Left lobe of liver (tissue), 2 donors: ENCODE measurements at regions not wholly inside any gene's neighbourhood (a gene's known extent, or its start where the extent isn't known, plus 50 kb on each side); places are given as distances from the start of the nearest gene placed in this dataset.
A peak's percentile ranks its signal among the peaks of the same experiment; 100 is the strongest.

Source experiments
- ATAC-seq: fragments of 200-7000 bp; cut with Tn5 transposase; one replicate; pipeline ENCODE4 v1.9.1; 2020; ENCODE audit warnings: mild to moderate bottlenecking, moderate library complexity
- DNase-seq: peaks from one replicate; pipeline ENCODE4 v3.0.0-alpha.2; 2020; ENCODE audit warnings: low spot score
- donor health status: DM: no; HTN: no; CAD: no; lungs with moderate emphysema.
- donor health status: DM: no; HTN: yes; CAD: no.

- ATAC-seq (no peak), DNase-seq (no peak)
Measured at GRCh38 chr1:239590556-239590955, 204.2 kb downstream of the CHRM3 start.

DNA sequence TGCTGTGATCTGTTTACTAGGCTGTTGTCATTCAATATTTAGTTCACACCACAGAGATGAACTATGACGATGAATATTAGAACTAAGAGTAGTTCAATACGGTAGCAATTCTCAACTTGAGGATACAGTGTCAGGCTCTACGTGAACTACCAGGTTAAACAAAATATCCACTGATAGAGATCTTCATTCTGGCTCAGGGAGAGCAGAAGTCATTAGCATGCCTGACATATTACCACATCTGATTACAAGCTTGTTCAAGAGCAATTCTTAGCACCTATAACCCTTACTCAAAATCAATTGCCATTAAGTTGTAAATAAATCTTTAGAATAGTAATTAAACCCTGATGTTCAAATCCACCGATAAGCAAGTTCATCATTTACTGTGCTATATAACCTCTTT lies 207.2 kb downstream of the CHRM3 start:
- no peak for ATAC-seq
- no peak for DNase-seq

DNA sequence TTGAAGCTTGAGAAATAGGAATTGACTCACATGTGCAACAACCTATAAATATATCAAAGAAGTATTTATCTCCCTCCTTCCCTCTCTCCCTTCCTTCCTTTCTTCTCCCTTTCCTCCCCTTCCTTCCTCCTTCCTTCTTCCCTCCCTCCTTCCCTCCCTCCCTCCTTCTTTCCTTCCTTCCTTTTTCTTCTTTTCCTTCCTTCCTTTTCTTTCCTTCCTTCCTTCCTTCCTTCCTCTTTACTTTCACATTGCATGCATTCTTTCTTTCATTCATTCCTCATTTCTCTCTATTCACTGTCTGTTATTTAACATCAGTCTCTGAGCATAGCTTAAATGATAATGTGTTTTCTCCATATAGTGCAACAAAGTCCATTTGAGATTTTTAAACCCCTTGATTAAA lies 214.2 kb downstream of the CHRM3 start:
- ATAC-seq (no peak), DNase-seq (no peak)

DNA sequence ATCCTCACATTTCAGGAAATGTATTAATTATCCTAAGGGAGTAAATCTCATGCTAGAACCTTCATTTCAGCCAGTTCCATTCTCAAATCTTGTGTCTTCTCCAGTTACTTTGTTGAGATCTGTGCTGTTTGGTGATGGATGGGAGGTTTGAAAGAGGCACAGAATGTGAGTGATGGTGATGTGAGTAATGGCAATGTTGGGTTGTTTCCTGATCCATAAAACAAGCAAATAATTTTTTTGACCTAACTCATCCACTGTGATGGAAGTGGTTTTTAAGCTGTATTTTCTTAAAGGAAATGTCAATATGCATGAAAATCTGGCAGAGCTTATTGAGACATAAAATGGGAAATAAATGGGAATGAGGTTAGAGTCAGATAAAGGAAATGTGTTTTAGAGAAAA lies 214.7 kb downstream of the CHRM3 start:
- ATAC-seq (no peak), DNase-seq (no peak)

GRCh38 chr1:239603530-239603929 lies 217.2 kb downstream of the CHRM3 start:
- no peak for DNase-seq
- no peak for ATAC-seq

DNA sequence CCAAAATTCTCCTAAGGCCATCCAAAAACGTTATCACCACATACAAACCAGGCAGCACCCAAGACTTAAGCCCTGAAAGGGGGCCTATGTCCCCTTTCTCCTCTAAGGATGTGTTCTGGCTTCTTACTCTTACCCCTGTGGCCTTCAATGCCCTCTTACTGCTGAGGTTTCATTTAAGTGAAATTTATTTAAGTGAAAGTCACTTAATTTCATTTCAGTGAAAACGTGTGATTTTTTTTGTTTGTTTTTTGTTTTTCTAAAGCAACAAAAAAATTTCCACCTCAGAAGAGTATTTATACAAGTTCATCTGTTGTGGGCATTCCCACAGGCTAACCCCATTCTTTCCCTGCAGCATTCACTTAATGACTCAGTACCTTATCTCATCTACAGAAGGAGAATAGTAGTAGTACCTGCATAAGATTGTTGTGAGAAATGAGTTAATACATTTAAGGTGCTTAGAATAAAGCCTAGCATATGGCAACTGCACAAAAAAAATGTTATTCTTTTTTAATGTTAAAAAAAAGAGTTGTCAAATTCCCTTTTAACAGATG lies 220.6 kb downstream of the CHRM3 start:
- ATAC-seq (no peak), DNase-seq (no peak)

GRCh38 chr1:239608469-239608868 lies 222.1 kb downstream of the CHRM3 start:
- DNase-seq (no peak), ATAC-seq (no peak)

- DNase-seq, result no peak
Measured at GRCh38 chr1:239612379-239612778, 226.0 kb downstream of the CHRM3 start.

GRCh38 chr1:239616673-239617072 lies 230.3 kb downstream of the CHRM3 start:
- DNase-seq (no peak), ATAC-seq (no peak)

More at GRCh38 chr1:239612379-239612778, 226.0 kb downstream of the CHRM3 start:
- ATAC-seq, result no peak

GRCh38 chr1:239617259-239617658 lies 230.9 kb downstream of the CHRM3 start:
- ATAC-seq (no peak), DNase-seq (no peak)

GRCh38 chr1:239617731-239618130 lies 231.4 kb downstream of the CHRM3 start:
- DNase-seq (no peak), ATAC-seq (no peak)

DNA sequence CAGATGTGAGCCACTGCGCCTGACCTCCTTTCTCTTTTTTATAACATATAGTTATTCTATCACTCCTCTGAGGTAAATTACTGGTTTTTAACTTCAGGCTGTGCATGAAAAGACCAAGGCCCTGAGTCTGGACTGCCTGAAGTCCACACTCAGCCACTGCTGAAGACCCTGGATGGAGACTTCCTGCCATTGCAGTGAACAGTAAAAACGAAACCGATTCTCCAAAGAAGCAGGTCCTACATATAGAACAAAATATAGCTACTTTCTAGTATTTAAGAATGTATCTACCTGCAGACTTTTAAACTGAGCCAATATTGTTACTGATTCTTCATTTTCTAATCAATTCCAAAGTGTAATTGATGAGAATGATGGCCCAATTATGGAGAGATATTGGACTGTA lies 232.8 kb downstream of the CHRM3 start:
- ATAC-seq, result no peak
- no peak for DNase-seq

DNA sequence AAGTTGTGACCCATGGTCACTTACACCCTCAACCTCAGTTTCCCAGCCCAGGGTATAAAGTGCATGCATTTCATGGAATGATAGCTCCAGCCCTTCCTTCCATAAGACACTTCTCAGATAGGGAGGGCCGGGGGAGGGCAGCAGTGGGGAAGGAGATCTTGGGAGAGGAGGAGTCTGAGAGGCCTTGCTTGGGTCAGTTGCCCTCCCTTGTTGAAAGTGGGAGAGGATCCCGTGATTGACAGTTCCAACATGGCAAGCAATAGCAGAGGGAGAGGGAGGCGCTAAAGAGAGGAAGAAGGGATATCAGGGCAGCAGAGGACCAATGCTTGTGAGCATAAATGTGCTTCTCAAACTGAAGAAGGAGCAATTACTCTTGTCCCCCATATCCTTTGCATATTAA lies 244.4 kb downstream of the CHRM3 start:
- DNase-seq (no peak), ATAC-seq (no peak)

GRCh38 chr1:239633432-239633831 lies 247.1 kb downstream of the CHRM3 start:
- ATAC-seq (no peak), DNase-seq (no peak)

DNA sequence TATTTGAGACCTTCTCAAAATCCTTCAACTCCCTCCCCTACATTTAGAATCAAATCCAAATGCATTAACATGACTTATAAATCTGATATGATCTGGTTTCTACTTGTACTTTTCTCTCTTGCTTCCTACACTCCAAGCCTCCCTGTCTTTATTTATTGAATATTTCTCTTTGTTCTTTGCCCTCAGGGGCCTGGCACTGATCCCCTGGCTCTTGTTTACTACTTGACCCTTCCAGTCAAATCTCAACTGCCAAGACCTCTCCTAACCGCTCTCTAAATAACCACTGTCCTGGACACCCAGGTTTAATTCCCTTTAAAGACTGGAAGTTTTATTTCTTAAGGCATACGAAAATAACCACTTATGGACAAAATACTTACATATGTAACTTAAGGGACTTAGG lies 248.9 kb downstream of the CHRM3 start:
- DNase-seq, result no peak
- ATAC-seq, result no peak

DNA sequence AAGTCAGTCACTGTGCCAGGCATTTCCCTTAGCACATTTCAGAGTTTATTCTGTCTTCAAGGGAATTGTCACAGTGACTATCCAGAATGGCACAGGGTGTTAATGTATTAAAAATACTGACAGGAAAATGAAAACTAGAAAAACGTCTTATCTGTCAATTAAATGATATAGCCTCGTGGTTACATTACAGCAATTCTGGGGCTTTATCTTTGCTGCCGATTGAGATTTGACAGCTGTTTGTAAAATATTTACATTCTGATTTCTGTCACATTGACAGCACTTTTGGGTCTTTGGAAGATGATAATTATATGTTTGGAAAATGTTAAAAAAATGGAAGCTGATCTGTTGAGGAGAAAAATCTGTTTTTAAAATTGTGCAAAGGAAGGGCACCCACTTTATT lies 250.0 kb downstream of the CHRM3 start:
- no peak for ATAC-seq
- DNase-seq, result no peak

DNA sequence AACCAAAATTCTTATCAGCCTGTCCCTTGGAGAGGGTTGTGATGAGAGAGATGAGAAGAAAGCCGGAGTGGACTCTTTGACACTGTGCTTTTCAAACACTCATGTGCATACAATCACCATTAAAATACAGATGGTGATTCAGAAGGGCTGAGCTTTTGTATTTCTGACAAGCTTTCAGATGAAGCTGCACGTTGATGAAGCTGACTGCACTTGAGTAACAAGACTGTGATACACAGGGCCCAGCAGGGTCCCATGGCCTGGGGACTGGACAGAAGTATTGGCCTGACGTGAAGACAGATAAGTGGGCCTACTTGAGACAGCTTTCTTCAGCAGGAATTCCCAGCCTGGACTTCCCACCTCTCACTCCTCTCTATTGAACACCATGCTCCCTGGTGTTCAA lies 258.2 kb downstream of the CHRM3 start:
- ATAC-seq (no peak), DNase-seq (no peak)

DNA sequence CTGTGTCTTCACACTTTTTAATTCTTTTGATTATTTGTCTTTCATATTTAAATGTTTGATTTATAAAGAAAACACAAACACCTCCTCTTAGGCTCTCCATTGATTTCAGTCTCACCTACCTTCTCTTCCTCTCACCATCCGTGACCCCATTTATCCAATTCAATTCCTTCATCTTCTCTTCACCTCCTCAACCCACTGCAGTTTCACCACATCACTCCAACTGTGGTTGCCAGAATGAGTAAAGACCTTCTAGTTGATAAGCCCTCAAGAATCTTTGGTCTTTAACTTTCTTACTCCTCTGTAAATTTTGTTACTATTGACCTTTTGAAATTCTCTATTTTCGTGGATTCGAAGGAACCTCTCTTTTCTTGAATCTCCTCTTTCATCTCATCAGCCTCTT lies 260.7 kb downstream of the CHRM3 start:
- DNase-seq (no peak), ATAC-seq (no peak)

GRCh38 chr1:239647964-239648632 lies 261.7 kb downstream of the CHRM3 start:
- ATAC-seq (no peak), DNase-seq (no peak)

DNA sequence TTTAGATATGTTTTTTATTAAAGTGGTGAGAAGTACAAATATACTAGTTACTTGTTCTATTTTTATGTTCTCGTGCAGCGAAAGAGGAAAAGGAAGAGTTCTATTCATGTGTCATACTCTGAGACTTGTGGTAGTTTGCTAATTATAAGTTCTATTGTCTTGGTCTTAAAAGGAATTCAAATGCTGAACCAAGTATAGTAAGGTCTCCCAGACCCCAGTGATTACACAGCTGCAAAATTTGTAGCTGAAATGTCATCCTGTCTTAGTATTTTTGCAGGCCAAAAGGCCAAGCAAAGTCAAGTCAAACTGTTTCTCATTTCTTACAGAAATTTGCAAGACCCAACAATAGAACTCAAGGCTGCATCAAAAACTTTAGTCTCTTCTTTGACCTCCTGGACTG lies 268.7 kb downstream of the CHRM3 start:
- ATAC-seq (no peak), DNase-seq (no peak)

GRCh38 chr1:239657291-239657690 lies 270.9 kb downstream of the CHRM3 start:
- DNase-seq (no peak), ATAC-seq (peak; percentile 72)

DNA sequence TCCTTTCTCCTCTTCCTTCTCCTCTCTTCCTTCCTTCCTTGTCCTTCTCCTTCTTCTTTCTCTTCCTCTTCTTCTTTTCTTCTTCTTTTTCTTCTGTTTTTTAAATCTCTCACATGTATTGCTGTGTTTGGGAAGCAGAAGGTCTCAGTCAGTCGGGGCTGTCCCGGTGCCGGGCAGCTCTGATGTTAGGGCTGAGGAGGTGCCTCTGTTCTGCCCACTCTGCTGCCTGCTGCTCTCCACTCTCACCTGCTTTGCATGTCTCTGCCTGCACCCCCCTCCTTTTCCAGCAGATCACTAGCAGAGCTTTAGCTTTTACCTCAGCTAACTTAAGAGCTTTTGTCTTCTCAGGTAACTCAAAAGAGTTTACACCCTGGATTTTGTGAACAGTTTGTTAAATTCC lies 276.6 kb downstream of the CHRM3 start:
- no peak for ATAC-seq
- no peak for DNase-seq

DNA sequence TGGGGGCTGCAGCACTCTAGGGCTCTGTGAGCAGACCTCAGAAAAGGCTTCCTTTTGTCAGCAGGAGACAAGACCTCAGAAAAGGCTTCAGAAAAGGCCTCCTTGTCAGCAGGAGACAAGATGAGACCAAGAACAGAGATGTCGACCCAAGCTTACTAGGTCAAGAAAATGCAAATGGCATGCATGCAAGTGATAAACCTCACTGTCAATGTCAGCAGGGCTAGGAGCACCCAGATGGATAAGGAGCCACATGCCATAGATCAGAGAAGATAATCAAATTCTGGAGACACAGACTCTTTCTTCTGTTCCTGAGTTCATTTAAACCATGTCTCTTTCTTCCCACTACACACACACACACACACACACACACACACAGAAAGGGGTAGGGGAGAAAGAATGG lies 285.9 kb downstream of the CHRM3 start:
- ATAC-seq, result no peak
- no peak for DNase-seq
